OCI-LY7 (cell line): ENCODE measurements at regions not wholly inside any gene's neighbourhood (a gene's known extent, or its start where the extent isn't known, plus 50 kb on each side); places are given as distances from the start of the nearest gene placed in this dataset.

Experiments
- CTCF ChIP-seq: fragments of 200-600 bp; sonication (generic); conservative IDR thresholded peaks from 2 replicates; pipeline ENCODE4 v1.5.1; 2014; ENCODE audit warnings: mild to moderate bottlenecking, antibody characterized with exemption, low read length, moderate library complexity, mixed read lengths
- EZH2phosphoT487 ChIP-seq: fragments of 200-600 bp; sonication (generic); IDR thresholded peaks from 2 replicates; pipeline ENCODE4 v1.6.1; 2018; ENCODE audit warnings: low read depth, borderline replicate concordance, mild to moderate bottlenecking, mixed run types, antibody characterized with exemption, low read length, moderate library complexity, mixed read lengths

- no peak for TF ChIP-seq CTCF
- no peak for TF ChIP-seq EZH2phosphoT487
These were observed 56.4 kb upstream of the PRSS58 start for GRCh38 chr7:142314281-142314680.
